ENCODE measurements at regions not wholly inside any gene's neighbourhood (a gene's known extent, or its start where the extent isn't known, plus 50 kb on each side); places are given as distances from the start of the nearest gene placed in this dataset.
"Not testable (repeated sequence)": the region's sequence is repeated elsewhere in the genome, so short reads cannot be mapped to it uniquely, and the experiment has no call there.

- no peak for DNase-seq
Measured at GRCh38 chr7:24436131-24436920, 136.9 kb upstream of the PALS2 start.

DNA sequence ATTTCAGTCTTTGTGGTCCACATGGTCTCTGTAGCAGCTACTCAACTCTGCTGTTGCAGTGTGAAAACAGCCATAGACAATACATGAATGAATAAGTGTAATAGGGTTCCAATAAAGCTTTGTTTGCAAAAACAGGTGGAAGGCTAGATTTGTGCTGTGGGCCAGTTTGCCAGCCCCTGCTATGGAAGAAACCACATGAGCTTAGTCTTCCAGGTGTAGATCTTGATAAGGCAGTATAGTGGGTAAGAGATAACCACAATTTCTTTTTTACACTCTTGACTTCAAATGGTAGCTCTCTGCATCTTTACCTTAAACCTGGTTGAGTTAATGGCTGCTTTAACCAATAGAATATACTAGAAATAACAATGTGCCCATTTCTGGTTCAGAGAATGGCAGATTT lies 135.0 kb upstream of the PALS2 start:
- no peak for DNase-seq

- DNase-seq = not testable (repeated sequence)
Measured at GRCh38 chr7:24439104-24439503, 134.1 kb upstream of the PALS2 start.

DNA sequence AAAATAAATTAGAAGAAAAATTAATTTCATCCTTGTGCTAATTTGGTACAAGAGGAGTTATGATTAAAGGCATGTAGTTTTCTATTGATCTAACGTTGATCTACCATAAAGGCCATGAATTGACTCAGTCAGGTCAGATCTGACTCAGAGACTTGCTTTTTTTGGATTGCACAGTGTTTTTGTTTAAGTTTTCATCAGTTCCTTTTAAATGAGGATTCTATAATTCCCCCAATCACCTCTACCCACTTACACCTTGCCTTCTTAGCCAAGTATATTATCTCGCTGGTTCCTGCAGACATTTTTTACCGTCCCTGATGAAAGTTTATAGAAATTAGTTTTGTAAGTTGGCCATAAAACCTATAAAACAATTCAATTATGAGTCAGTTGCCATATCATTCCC lies 132.4 kb upstream of the PALS2 start:
- no peak for DNase-seq

DNA sequence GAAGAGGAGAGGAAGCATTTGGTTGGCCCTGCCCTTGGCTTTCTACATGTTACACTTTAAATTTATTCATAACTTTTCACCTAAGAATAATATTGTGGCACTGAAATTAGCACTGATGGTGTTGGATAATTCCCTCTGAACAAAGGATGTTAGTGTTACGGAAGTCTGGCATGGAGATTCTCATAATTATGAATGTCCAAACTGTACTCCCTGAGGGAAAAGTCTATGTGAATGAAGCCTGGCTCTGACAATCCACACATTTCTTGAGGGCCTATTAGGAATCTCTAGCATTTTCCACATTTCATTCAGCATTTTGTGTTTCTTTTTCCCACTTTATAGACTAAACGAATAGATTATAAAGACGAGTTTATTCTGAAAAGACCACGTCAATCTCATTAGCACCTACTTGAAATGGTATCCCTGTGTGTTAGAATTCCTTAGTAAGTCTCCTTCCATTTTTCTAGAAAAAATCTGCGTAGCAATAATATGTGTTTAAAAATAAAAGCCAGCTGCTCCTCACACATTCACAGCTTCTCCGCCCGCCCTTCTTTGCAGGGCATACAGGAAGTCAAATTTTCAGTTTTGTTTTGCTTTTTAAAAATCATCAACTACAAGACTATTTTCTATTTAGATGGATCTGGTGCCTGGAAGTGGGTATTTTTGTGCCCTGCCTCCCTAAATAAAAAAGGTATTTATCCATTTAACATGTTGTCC lies 131.8 kb upstream of the PALS2 start:
- no peak for DNase-seq

DNA sequence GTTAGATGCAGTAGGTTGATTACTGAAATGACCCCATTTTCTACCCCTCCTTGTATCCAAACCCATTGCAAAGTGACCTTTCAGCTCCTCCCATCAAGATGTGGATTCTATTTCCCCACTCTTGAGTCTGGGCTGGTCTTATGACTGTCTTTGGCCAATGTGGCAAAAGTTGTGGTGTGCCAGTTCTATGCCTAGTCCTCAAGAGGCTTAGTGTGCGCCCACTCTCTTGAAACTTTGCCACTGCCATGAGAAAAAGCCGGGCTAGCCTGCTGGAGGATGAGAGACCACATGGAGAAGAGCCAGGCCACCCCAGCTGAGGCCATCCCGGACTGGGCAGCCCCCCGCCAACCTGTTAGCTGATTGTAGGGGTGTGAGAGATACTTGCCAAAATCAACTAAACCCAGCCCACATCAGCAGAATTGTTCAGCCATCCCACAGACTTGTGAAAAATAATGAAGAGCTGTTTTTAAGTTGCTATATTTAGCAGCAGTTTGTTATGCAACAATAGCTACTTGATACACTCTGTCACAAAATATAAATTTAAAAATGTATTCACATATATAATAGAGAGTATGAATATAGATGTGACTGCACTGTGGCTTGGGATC lies 131.0 kb upstream of the PALS2 start:
- DNase-seq = no peak

DNA sequence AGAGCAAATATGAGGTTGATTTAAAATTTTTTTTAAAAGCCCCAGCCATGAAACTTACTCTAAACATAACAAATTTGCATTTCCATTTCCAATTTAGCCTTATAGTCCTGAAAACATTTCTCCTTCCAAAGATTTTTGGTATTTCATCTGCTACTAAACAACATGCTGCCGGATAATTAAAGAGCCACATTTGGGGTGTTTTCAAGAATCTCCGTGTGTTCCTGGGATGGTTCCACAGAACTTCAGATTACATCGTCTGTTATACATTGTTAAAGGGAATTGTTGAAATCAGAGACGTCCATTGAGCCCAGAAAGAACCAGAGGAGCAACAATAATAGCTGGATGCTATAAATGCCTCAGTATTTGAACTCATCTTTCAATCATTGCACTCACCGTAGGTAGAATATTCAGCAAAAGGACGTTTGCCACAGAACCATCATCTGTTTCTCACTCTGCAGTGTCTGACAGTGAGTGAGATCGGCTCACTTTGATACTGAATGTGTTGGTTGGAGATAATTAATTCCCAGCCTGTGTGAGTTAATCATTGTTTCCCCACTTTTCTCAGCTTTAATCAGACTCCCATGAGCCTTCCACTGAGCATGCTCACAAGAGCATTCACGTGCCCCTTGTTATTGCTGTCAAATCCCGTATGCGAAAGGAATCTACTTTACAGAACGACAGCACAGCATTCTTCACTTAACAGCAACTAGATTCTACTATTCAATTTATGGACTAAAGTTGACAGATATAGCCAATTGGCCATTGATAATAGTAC lies 128.4 kb upstream of the PALS2 start:
- no peak for DNase-seq

- no peak for DNase-seq
Measured at GRCh38 chr7:24448038-24448437, 125.2 kb upstream of the PALS2 start.

- DNase-seq = not testable (repeated sequence)
Measured at GRCh38 chr7:24449416-24449815, 123.8 kb upstream of the PALS2 start.

GRCh38 chr7:24455813-24456525 lies 117.3 kb upstream of the PALS2 start:
- no peak for DNase-seq

DNA sequence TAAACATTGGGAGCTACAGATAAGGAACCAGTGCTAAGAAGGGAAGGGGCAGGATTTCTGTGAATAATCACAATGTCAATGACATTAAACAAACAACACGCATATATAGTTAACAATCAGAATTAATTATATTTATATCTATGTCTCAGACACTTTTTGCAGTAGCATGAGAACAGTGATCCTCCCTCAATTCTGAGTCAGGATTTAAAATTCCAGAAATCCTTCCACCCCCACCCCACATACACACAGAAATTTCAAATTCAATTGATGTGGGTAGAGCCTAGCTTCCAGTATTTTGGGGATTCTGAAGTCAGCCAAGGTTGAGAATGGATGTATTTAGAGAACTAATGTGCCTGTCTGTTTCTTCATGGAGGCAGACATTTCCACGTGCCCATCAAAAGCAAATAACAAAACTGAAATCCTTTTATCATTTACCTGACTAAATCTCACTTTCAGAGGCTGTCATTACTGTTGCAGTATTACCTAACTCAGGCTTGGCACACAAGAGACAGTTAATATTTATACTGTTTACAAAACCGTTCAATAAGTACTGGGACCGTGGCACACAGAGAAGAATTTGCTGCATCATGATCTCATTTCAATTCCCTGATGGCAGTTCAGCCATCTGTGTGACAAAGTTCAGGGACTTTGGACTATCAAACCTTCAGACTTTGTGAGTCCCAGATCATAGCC lies 116.6 kb upstream of the PALS2 start:
- DNase-seq = no peak

DNA sequence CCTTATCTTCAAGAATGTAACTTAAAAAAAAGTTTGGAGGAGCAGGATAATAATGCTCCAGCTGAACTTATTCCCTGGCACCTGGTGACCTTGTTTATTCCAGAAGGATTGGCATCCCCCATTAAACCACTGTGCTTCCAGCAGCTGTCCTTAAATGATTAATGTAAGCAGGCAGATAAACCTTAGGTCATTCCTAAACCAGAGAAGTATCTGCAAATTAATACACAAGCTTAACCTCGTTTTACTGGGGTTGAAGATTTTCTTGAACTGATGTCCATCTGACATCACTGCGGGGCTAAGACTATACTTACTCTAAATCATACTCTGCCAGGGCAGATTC lies 116.1 kb upstream of the PALS2 start:
- no peak for DNase-seq

DNA sequence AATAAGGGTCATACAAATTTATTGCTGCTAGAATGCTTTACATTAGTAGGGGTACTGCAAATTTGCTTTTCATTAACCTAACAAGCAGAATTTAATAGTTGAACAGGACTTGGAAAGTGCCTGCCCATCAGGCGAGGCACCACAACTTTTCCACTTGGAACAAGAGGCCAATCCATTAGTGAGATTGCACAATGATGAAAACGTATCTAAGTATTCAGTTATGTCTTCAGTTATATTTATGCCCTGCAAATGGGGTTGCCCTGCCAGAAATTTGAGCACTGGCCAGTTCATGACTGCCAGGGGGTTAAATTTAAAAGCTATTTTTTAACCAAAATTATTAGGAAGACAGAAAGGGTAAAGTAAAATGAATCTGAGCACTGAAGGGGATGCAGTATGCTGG lies 111.1 kb upstream of the PALS2 start:
- DNase-seq = no peak

DNA sequence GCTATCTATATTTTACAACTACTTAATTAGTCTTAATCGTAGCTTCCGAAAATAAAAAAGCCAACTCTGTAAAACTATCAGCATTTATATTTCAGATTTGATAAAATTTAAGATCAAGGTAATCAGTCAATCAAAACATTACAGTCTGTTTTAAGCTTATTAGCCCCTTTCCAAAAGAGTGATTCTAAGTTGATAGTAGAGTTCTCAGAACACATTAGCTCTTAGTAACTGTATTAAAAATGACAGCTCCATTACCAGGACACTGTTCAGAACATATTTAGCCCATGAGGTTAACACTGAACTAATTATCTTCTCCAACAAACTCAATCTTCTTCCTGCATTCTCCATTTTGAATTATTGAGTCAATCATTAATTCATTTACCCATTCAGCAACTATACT lies 110.3 kb upstream of the PALS2 start:
- DNase-seq = no peak

DNA sequence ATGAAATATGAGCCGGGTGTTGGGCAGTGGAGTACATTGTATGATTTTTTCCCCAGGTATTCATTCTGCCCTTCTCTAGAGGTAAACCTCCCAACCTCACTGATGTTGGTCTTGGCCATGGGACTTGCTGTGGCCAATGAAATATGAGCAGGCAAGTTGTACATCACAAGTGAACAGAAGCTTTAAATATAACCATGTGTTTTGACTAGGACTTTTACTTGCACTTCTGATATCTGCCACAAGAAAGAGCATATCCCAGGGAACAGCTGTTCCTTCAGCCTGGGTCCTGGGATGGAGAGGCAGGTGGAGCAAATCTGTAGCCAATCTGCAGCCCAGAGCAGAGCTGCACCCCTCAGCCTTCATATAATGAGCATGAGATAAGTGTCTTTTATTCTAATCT lies 109.8 kb upstream of the PALS2 start:
- no peak for DNase-seq

GRCh38 chr7:24464861-24465260 lies 108.4 kb upstream of the PALS2 start:
- DNase-seq = no peak

DNA sequence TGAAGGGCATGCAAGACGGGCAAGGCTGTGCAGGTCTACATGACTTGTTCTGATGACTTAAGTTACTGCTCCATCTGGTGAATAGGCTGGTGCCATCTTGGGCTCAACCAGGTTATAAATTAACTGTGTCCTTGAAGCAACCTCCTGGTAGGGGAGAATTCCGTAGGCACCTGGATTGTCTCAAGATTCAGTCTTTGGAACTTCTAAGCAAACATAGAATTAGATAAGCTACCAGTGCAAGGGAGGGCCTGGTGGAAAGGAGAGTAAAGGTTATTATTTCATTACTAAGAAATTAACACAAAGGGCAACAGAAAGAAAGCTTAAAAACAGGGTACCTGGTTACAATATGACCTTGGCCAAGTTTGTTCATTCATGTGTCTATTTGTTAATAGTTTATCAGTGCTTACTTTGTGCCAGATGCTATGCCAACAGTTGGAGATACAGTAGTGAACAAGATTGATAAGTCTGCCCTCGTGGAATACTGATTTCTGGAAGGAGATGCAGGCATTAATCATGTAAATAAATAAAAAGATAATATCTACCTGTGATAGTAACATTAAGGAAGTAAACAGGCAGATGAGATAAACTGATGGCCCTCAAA lies 107.0 kb upstream of the PALS2 start:
- no peak for DNase-seq

DNA sequence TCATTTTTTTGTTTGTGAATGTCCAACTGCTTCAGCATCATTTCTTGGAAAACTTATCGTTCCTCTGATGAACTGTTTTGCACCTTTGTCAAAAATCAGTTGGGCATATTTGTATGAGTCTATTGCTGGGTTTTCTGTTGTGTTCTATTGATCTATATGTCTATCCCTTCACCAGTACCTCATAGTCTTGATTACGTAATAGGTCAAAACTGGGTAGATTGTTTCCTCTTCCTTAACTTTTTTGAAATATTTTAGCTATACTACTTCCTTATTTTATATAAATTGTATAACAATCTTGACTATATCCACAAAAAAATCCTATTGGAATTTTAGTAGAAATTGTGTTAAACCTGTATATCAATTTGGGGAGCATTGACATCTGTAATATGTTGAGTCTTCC lies 104.1 kb upstream of the PALS2 start:
- no peak for DNase-seq

DNA sequence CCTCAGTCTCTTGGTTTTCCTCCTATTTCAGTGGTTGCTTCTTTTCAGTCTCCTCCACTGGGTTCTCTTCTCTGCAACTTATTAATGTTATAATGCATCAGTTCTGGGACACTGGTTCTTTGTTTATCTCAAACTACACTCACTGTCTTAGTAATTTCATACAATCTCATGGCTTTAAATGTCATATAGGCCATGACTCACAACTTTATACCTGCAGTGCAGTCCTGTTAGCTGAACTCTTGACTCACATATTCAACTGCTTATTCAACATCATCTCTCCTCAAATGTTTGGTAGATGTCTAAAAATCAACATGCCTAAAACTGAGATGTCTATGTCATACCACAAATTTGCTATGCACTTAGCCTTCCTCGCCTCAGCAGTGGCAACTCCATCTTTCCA lies 101.2 kb upstream of the PALS2 start:
- no peak for DNase-seq

- DNase-seq = no peak
Measured at GRCh38 chr7:24475166-24475961, 97.9 kb upstream of the PALS2 start.

DNA sequence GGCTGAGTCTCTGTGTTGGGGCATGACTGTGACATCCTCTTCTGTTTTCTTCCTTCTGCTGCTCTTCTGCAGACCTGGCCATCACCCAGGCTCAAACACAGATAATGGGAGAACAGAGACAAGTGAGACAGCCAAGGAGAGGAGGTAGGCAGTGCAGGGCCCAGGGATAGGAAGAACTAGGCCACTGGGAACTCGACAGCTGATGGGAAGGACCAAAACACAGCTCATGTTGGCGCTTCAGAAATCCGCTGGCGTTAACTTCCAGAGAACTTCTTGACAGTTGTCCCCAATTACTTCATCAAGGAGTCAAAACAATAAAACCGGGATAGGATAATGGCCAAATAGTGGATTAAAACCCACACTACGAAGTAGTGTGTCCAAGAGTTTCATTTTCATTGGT lies 97.0 kb upstream of the PALS2 start:
- no peak for DNase-seq

Data from NCI-H1694 treated with DMSO at 0.1 percent for 48 hours (cell line).